Hepatocyte (in vitro differentiated cells): ENCODE measurements at regions not wholly inside any gene's neighbourhood (a gene's known extent, or its start where the extent isn't known, plus 50 kb on each side); places are given as distances from the start of the nearest gene placed in this dataset.

ENCODE experiments used
- DNase-seq: peaks from one replicate; pipeline ENCODE4 v3.0.0-alpha.2; 2016; ENCODE audit warnings: low spot score
- H2AFZ ChIP-seq: fragments of 200-600 bp; sonication (generic); 2 replicates; pipeline ENCODE4 v1.6.0; 2016; ENCODE audit warnings: antibody characterized with exemption, mild to moderate bottlenecking
- H3K27ac ChIP-seq: fragments of 200-600 bp; sonication (generic); 2 replicates; pipeline ENCODE4 v1.5.1; 2016; ENCODE audit warnings: mild to moderate bottlenecking
- H3K27me3 ChIP-seq: fragments of 200-600 bp; sonication (generic); 2 replicates; pipeline ENCODE4 v1.6.1; 2016
- H3K36me3 ChIP-seq: fragments of 200-600 bp; sonication (generic); replicated peaks from 2 replicates; pipeline ENCODE4 v1.5.1; 2016; ENCODE audit warnings: low read depth; ENCODE audit not compliant: insufficient read depth
- H3K4me1 ChIP-seq: fragments of 200-600 bp; sonication (generic); 2 replicates; pipeline ENCODE4 v1.5.1; 2016; ENCODE audit warnings: mild to moderate bottlenecking, moderate library complexity; ENCODE audit not compliant: insufficient read depth
- H3K4me2 ChIP-seq: fragments of 200-600 bp; sonication (generic); 2 replicates; pipeline ENCODE4 v1.6.0; 2016
- H3K4me3 ChIP-seq: fragments of 200-600 bp; sonication (generic); 2 replicates; pipeline ENCODE4 v1.5.1; 2016; ENCODE audit warnings: mild to moderate bottlenecking
- H3K79me2 ChIP-seq: fragments of 200-600 bp; sonication (generic); 2 replicates; pipeline ENCODE4 v1.6.0; 2017; ENCODE audit warnings: mild to moderate bottlenecking
- H3K9me2 ChIP-seq: fragments of 200-600 bp; sonication (generic); replicated peaks from 2 replicates; pipeline ENCODE4 v1.6.0; 2017; ENCODE audit warnings: mild to moderate bottlenecking; ENCODE audit not compliant: insufficient read depth
- H3K9me3 ChIP-seq: fragments of 200-600 bp; sonication (generic); 2 replicates; pipeline ENCODE4 v1.5.1; 2016; ENCODE audit warnings: low read depth, mild to moderate bottlenecking
- H4K20me1 ChIP-seq: fragments of 200-600 bp; sonication (generic); 2 replicates; pipeline ENCODE4 v1.6.0; 2016; ENCODE audit warnings: mild to moderate bottlenecking; ENCODE audit not compliant: insufficient read depth, poor library complexity, severe bottlenecking
- CTCF ChIP-seq: fragments of 200-600 bp; sonication (generic); IDR thresholded peaks from 2 replicates; pipeline ENCODE4 v1.5.1; 2016; ENCODE audit warnings: antibody characterized with exemption, mild to moderate bottlenecking; ENCODE audit not compliant: poor library complexity
- EZH2 ChIP-seq: fragments of 200-600 bp; sonication (generic); IDR thresholded peaks from 2 replicates; pipeline ENCODE4 v1.6.1; 2016; ENCODE audit warnings: antibody characterized with exemption, mild to moderate bottlenecking, borderline replicate concordance
- EZH2phosphoT487 ChIP-seq: fragments of 200-600 bp; sonication (generic); IDR thresholded peaks from one replicate; pipeline ENCODE4 v1.6.1; 2018; ENCODE audit warnings: antibody characterized with exemption, mild to moderate bottlenecking, low read depth, moderate library complexity; ENCODE audit not compliant: unreplicated experiment, severe bottlenecking
- WGBS: methylation state at CpG from one replicate; pipeline ENCODE4 v1.1.6; 2016; ENCODE audit warnings: low lambda C conversion rate; ENCODE audit errors: missing lambda C conversion rate; 5-methylcytosine and 5-hydroxymethylcytosine counted together

GRCh38 chr13:79626924-79627323 lies 146.0 kb downstream of the NDFIP2 start:
- Histone ChIP-seq H3K4me3 (no peak overlapping the region), H4K20me1 (no peaks in the 10 kb centered on the region), H3K27ac (no peak overlapping the region), H3K9me2 (no peaks in the 10 kb centered on the region), H3K4me2 (no peak overlapping the region), H3K27me3 (no peaks in the 10 kb centered on the region), H3K36me3 (no peaks in the 10 kb centered on the region), H2AFZ (no peak overlapping the region), H3K79me2 (no peaks in the 10 kb centered on the region), H3K4me1 (no peaks in the 10 kb centered on the region), H3K9me3 (no peaks in the 10 kb centered on the region)
- TF ChIP-seq EZH2phosphoT487 (no peak), EZH2 (no peak), CTCF (no peak)
- WGBS, result 94% methylated on average over 6 of the region's 6 CpGs
- no peak for DNase-seq

GRCh38 chr13:79625517-79625916 lies 144.6 kb downstream of the NDFIP2 start:
- Histone ChIP-seq H4K20me1 (no peaks in the 10 kb centered on the region), H3K4me2 (no peak overlapping the region), H3K27ac (no peak overlapping the region), H3K4me1 (no peaks in the 10 kb centered on the region), H3K36me3 (no peaks in the 10 kb centered on the region), H3K9me2 (no peaks in the 10 kb centered on the region), H3K79me2 (no peaks in the 10 kb centered on the region), H3K4me3 (no peak overlapping the region), H2AFZ (no peak overlapping the region), H3K27me3 (no peaks in the 10 kb centered on the region), H3K9me3 (no peaks in the 10 kb centered on the region)
- TF ChIP-seq EZH2, result no peak
- TF ChIP-seq EZH2phosphoT487, result no peak
- no peak for DNase-seq
- WGBS, result 89% methylated on average over 1 of the region's 1 CpG

- Histone ChIP-seq H3K4me2 (no peak overlapping the region), H3K9me2 (no peaks in the 10 kb centered on the region), H3K27ac (no peak overlapping the region), H3K27me3 (no peaks in the 10 kb centered on the region), H4K20me1 (no peaks in the 10 kb centered on the region), H3K36me3 (no peaks in the 10 kb centered on the region), H3K9me3 (no peaks in the 10 kb centered on the region), H3K4me1 (no peaks in the 10 kb centered on the region), H2AFZ (no peak overlapping the region), H3K4me3 (no peak overlapping the region), H3K79me2 (no peaks in the 10 kb centered on the region)
- TF ChIP-seq CTCF, result no peak
- TF ChIP-seq EZH2, result no peak
- TF ChIP-seq EZH2phosphoT487, result no peak
- no peak for DNase-seq
- WGBS, result 81% methylated on average over 2 of the region's 2 CpGs
Observed at GRCh38 chr13:79621902-79622301, 140.9 kb downstream of the NDFIP2 start.

- Histone ChIP-seq H3K27ac (no peak overlapping the region), H3K9me3 (no peaks in the 10 kb centered on the region), H3K4me2 (no peak overlapping the region), H3K4me1 (no peaks in the 10 kb centered on the region), H3K27me3 (no peaks in the 10 kb centered on the region), H4K20me1 (no peaks in the 10 kb centered on the region), H3K36me3 (no peaks in the 10 kb centered on the region), H2AFZ (no peak overlapping the region), H3K79me2 (no peaks in the 10 kb centered on the region), H3K4me3 (no peak overlapping the region), H3K9me2 (no peaks in the 10 kb centered on the region)
- 87% methylated on average over 1 of the region's 1 CpG for WGBS
- no peak for DNase-seq
- TF ChIP-seq EZH2phosphoT487 (no peak), EZH2 (no peak), CTCF (no peak)
Observed at GRCh38 chr13:79621449-79621848, 140.5 kb downstream of the NDFIP2 start.
